ENCODE measurements at regions not wholly inside any gene's neighbourhood (a gene's known extent, or its start where the extent isn't known, plus 50 kb on each side); places are given as distances from the start of the nearest gene placed in this dataset.

- Histone ChIP-seq H3K9me3 (ENCODE audit: control insufficient read depth, insufficient read depth, low read length) (no peaks in the 10 kb centered on the region), H3K27me3 (ENCODE audit: control insufficient read depth, low read length) (no peaks in the 10 kb centered on the region), H3K79me2 (ENCODE audit: control insufficient read depth, low read length) (no peaks in the 10 kb centered on the region), H3K4me2 (ENCODE audit: low read length) (no peak overlapping the region), H3K4me3 (ENCODE audit: low read length) (no peak overlapping the region), H4K20me1 (ENCODE audit: control insufficient read depth, insufficient read depth, low read depth, low read length) (no peaks in the 10 kb centered on the region), H3K9me2 (replicated peaks; ENCODE audit: control insufficient read depth, low read length) (no peaks in the 10 kb centered on the region), H3K27ac (ENCODE audit: low read depth, low read length) (no peak overlapping the region), H3K4me1 (ENCODE audit: control insufficient read depth, low read length) (no peaks in the 10 kb centered on the region), H3K36me3 (ENCODE audit: control insufficient read depth, low read length) (no peaks in the 10 kb centered on the region), H3F3A (ENCODE audit: control insufficient read depth, insufficient read depth) (no peaks in the 10 kb centered on the region)
- no peak for TF ChIP-seq EZH2phosphoT487 (IDR thresholded peaks at IDR 0.05; ENCODE audit: borderline replicate concordance, low read length)
- no peak for TF ChIP-seq CTCF (IDR thresholded peaks at IDR 0.05; ENCODE audit: low read depth, low read length, poor library complexity, severe bottlenecking)
Observed at GRCh38 chr16:55059146-55059545, 128.5 kb downstream of the IRX5 start.

GRCh38 chr16:55061126-55061525 is 130.5 kb downstream of the IRX5 start:
- Histone ChIP-seq H3K27me3 (ENCODE audit: control insufficient read depth, low read length) (no peaks in the 10 kb centered on the region), H3K4me1 (ENCODE audit: control insufficient read depth, low read length) (no peaks in the 10 kb centered on the region), H3K9me2 (replicated peaks; ENCODE audit: control insufficient read depth, low read length) (no peaks in the 10 kb centered on the region), H3K79me2 (ENCODE audit: control insufficient read depth, low read length) (no peaks in the 10 kb centered on the region), H3K9me3 (ENCODE audit: control insufficient read depth, insufficient read depth, low read length) (no peaks in the 10 kb centered on the region), H3K27ac (ENCODE audit: low read depth, low read length) (no peak overlapping the region), H3F3A (ENCODE audit: control insufficient read depth, insufficient read depth) (no peaks in the 10 kb centered on the region), H3K4me3 (ENCODE audit: low read length) (no peak overlapping the region), H4K20me1 (ENCODE audit: control insufficient read depth, insufficient read depth, low read depth, low read length) (no peaks in the 10 kb centered on the region), H3K36me3 (ENCODE audit: control insufficient read depth, low read length) (no peaks in the 10 kb centered on the region), H3K4me2 (ENCODE audit: low read length) (no peak overlapping the region)
- TF ChIP-seq CTCF (IDR thresholded peaks at IDR 0.05; ENCODE audit: low read depth, low read length, poor library complexity, severe bottlenecking) (no peak), EZH2phosphoT487 (IDR thresholded peaks at IDR 0.05; ENCODE audit: borderline replicate concordance, low read length) (no peak)

- no peaks in the 10 kb centered on the region for H3K79me2 ChIP-seq (ENCODE audit: control insufficient read depth, low read length)
Observed at GRCh38 chr16:55062442-55062841, 131.8 kb downstream of the IRX5 start.

More at GRCh38 chr16:55062442-55062841, 131.8 kb downstream of the IRX5 start:
- Histone ChIP-seq H3K36me3 (ENCODE audit: control insufficient read depth, low read length) (no peaks in the 10 kb centered on the region), H3K9me2 (replicated peaks; ENCODE audit: control insufficient read depth, low read length) (no peaks in the 10 kb centered on the region), H3K4me2 (ENCODE audit: low read length) (no peak overlapping the region), H3K27ac (ENCODE audit: low read depth, low read length) (no peak overlapping the region), H4K20me1 (ENCODE audit: control insufficient read depth, insufficient read depth, low read depth, low read length) (no peaks in the 10 kb centered on the region), H3K4me1 (ENCODE audit: control insufficient read depth, low read length) (no peaks in the 10 kb centered on the region), H3K4me3 (ENCODE audit: low read length) (no peak overlapping the region), H3K27me3 (ENCODE audit: control insufficient read depth, low read length) (no peaks in the 10 kb centered on the region), H3F3A (ENCODE audit: control insufficient read depth, insufficient read depth) (no peaks in the 10 kb centered on the region), H3K9me3 (ENCODE audit: control insufficient read depth, insufficient read depth, low read length) (no peaks in the 10 kb centered on the region)
- TF ChIP-seq CTCF (IDR thresholded peaks at IDR 0.05; ENCODE audit: low read depth, low read length, poor library complexity, severe bottlenecking) (no peak), EZH2phosphoT487 (IDR thresholded peaks at IDR 0.05; ENCODE audit: borderline replicate concordance, low read length) (no peak)

All from DOHH2 (cell line).